IPS-NIHi11 (cell line): ENCODE measurements at regions not wholly inside any gene's neighbourhood (a gene's known extent, or its start where the extent isn't known, plus 50 kb on each side); places are given as distances from the start of the nearest gene placed in this dataset.
A peak's percentile ranks its signal among the peaks of the same experiment; 100 is the strongest.

Source experiments
- DNase-seq: peaks from one replicate; pipeline ENCODE4 v3.0.0; 2012; ENCODE audit warnings: mixed read lengths, low spot score

- DNase-seq: no peak
These were observed 88.5 kb upstream of the COL5A2 start for GRCh38 chr2:189267925-189268579.

- DNase-seq: no peak
These were observed 89.2 kb upstream of the COL5A2 start for GRCh38 chr2:189268763-189269162.

- no peak for DNase-seq
These were observed 94.2 kb upstream of the COL5A2 start for GRCh38 chr2:189273734-189274133.

- no peak for DNase-seq
These were observed 94.8 kb upstream of the COL5A2 start for GRCh38 chr2:189274361-189274760.

GRCh38 chr2:189276277-189276676 is 96.7 kb upstream of the COL5A2 start:
- no peak for DNase-seq

GRCh38 chr2:189281201-189281600 is 101.6 kb upstream of the COL5A2 start:
- DNase-seq: no peak

- no peak for DNase-seq
These were observed 105.8 kb upstream of the COL5A2 start for GRCh38 chr2:189285349-189285748.

GRCh38 chr2:189285962-189286645 is 106.5 kb upstream of the COL5A2 start:
- no peak for DNase-seq

GRCh38 chr2:189287363-189287762 is 107.8 kb upstream of the COL5A2 start:
- DNase-seq: no peak

- DNase-seq: peak; percentile 30
These were observed 108.5 kb upstream of the COL5A2 start for GRCh38 chr2:189287982-189288521.

GRCh38 chr2:189291460-189291859 is 111.9 kb upstream of the COL5A2 start:
- DNase-seq: no peak

- DNase-seq: no peak
These were observed 113.6 kb upstream of the COL5A2 start for GRCh38 chr2:189293164-189293563.

- no peak for DNase-seq
These were observed 117.9 kb upstream of the COL5A2 start for GRCh38 chr2:189297446-189297845.

- DNase-seq: no peak
These were observed 118.5 kb upstream of the COL5A2 start for GRCh38 chr2:189298038-189298437.

- no peak for DNase-seq
These were observed 118.9 kb upstream of the COL5A2 start for GRCh38 chr2:189298481-189298880.

- no peak for DNase-seq
These were observed 120.4 kb upstream of the COL5A2 start for GRCh38 chr2:189299974-189300373.

GRCh38 chr2:189300916-189301315 is 121.4 kb upstream of the COL5A2 start:
- DNase-seq: no peak

GRCh38 chr2:189302274-189302948 is 122.8 kb upstream of the COL5A2 start:
- no peak for DNase-seq

- no peak for DNase-seq
These were observed 124.8 kb upstream of the COL5A2 start for GRCh38 chr2:189304360-189304759.

- no peak for DNase-seq
These were observed 125.9 kb upstream of the COL5A2 start for GRCh38 chr2:189305291-189305943.

GRCh38 chr2:189306525-189306924 is 127.0 kb upstream of the COL5A2 start:
- DNase-seq: no peak

- no peak for DNase-seq
These were observed 128.7 kb upstream of the COL5A2 start for GRCh38 chr2:189308056-189308790.
